ENCODE measurements at regions not wholly inside any gene's neighbourhood (a gene's known extent, or its start where the extent isn't known, plus 50 kb on each side); places are given as distances from the start of the nearest gene placed in this dataset.

GRCh38 chr3:19063936-19064335 lies 84.4 kb upstream of the KCNH8 start:
- TF ChIP-seq MAX (IDR thresholded peaks at IDR 0.05) (no peak), EP300 (IDR thresholded peaks at IDR 0.05; ENCODE audit: borderline replicate concordance) (no peak), YY1 (IDR thresholded peaks at IDR 0.05; ENCODE audit: low read depth) (no peak), ZBTB7A (IDR thresholded peaks at IDR 0.05; ENCODE audit: low read depth) (no peak), CREB1 (IDR thresholded peaks at IDR 0.05; ENCODE audit: low read depth) (no peak), REST (IDR thresholded peaks at IDR 0.05; ENCODE audit: low read depth) (no peak)

All from Ishikawa (cell line).